HL-60 (cell line): ENCODE measurements at regions not wholly inside any gene's neighbourhood (a gene's known extent, or its start where the extent isn't known, plus 50 kb on each side); places are given as distances from the start of the nearest gene placed in this dataset.

Experiments
- DNase-seq, 2 experiments: peaks; one replicate each; pipeline ENCODE4 v3.0.0-alpha.2; 2010 to 2020; ENCODE audit warnings: low read depth in 1 of 2, low spot score in 1 of 2
- H3K27ac ChIP-seq: fragments of 250-450 bp; sonication (Bioruptor Pico); replicated peaks from 2 replicates; pipeline ENCODE4 v1.5.1; 2020; ENCODE audit warnings: mild to moderate bottlenecking, moderate library complexity
- H3K27me3 ChIP-seq: fragments of 250-450 bp; sonication (Bioruptor Pico); 2 replicates; pipeline ENCODE4 v1.5.1; 2021; ENCODE audit warnings: mild to moderate bottlenecking, moderate library complexity; ENCODE audit not compliant: insufficient read depth, poor library complexity, severe bottlenecking
- H3K4me3 ChIP-seq: replicated peaks from 2 replicates; pipeline ENCODE4 v1.5.1; 2011; ENCODE audit warnings: mild to moderate bottlenecking, control low read depth, low read length; ENCODE audit not compliant: insufficient read depth
- GABPA ChIP-seq: IDR thresholded peaks from 2 replicates; pipeline ENCODE4 v1.6.1; 2012; ENCODE audit warnings: low read depth
- POLR2AphosphoS5 ChIP-seq: IDR thresholded peaks from 2 replicates; pipeline ENCODE4 v1.6.1; 2012; ENCODE audit warnings: low read depth
- SPI1 ChIP-seq: IDR thresholded peaks from 2 replicates; pipeline ENCODE4 v1.6.1; 2012; ENCODE audit warnings: low read depth, mild to moderate bottlenecking, borderline replicate concordance
- TF ChIP-seq, protein P1 (sequence below): IDR thresholded peaks from 2 replicates; pipeline ENCODE4 v1.6.1; 2012; ENCODE audit warnings: low read depth; ENCODE audit not compliant: insufficient replicate concordance
- TF ChIP-seq, protein P2 (sequence below): IDR thresholded peaks from one replicate; pipeline ENCODE4 v1.5.1; 2011; ENCODE audit warnings: low read length, control low read depth, inconsistent platforms; ENCODE audit not compliant: insufficient read depth

DNA sequence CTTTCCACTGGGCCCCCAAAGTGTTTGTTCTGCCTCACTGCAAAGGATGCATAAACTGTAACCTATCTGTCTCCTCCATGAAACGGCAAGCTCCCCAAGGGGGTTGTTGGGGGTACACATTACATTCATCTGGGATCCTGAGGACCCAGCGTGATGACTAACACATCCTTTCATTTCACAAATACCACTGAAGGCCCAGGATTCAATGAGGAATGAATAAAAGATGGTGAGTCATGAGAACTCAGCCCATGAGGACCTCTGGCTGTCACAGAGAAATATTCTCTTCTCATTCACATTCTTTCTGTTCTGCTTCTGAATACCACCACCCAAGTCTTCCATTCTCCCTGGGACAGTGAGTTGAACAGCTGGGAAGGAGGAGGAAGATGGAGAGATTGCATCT, 149.8 kb downstream of the RBFOX3 start:
- TF ChIP-seq, protein P1, sequence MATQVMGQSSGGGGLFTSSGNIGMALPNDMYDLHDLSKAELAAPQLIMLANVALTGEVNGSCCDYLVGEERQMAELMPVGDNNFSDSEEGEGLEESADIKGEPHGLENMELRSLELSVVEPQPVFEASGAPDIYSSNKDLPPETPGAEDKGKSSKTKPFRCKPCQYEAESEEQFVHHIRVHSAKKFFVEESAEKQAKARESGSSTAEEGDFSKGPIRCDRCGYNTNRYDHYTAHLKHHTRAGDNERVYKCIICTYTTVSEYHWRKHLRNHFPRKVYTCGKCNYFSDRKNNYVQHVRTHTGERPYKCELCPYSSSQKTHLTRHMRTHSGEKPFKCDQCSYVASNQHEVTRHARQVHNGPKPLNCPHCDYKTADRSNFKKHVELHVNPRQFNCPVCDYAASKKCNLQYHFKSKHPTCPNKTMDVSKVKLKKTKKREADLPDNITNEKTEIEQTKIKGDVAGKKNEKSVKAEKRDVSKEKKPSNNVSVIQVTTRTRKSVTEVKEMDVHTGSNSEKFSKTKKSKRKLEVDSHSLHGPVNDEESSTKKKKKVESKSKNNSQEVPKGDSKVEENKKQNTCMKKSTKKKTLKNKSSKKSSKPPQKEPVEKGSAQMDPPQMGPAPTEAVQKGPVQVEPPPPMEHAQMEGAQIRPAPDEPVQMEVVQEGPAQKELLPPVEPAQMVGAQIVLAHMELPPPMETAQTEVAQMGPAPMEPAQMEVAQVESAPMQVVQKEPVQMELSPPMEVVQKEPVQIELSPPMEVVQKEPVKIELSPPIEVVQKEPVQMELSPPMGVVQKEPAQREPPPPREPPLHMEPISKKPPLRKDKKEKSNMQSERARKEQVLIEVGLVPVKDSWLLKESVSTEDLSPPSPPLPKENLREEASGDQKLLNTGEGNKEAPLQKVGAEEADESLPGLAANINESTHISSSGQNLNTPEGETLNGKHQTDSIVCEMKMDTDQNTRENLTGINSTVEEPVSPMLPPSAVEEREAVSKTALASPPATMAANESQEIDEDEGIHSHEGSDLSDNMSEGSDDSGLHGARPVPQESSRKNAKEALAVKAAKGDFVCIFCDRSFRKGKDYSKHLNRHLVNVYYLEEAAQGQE = no peak
- TF ChIP-seq, protein P2, sequence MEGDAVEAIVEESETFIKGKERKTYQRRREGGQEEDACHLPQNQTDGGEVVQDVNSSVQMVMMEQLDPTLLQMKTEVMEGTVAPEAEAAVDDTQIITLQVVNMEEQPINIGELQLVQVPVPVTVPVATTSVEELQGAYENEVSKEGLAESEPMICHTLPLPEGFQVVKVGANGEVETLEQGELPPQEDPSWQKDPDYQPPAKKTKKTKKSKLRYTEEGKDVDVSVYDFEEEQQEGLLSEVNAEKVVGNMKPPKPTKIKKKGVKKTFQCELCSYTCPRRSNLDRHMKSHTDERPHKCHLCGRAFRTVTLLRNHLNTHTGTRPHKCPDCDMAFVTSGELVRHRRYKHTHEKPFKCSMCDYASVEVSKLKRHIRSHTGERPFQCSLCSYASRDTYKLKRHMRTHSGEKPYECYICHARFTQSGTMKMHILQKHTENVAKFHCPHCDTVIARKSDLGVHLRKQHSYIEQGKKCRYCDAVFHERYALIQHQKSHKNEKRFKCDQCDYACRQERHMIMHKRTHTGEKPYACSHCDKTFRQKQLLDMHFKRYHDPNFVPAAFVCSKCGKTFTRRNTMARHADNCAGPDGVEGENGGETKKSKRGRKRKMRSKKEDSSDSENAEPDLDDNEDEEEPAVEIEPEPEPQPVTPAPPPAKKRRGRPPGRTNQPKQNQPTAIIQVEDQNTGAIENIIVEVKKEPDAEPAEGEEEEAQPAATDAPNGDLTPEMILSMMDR = no peak
- TF ChIP-seq GABPA (no peak), POLR2AphosphoS5 (no peak), SPI1 (no peak)
- DNase-seq = no peak

DNA sequence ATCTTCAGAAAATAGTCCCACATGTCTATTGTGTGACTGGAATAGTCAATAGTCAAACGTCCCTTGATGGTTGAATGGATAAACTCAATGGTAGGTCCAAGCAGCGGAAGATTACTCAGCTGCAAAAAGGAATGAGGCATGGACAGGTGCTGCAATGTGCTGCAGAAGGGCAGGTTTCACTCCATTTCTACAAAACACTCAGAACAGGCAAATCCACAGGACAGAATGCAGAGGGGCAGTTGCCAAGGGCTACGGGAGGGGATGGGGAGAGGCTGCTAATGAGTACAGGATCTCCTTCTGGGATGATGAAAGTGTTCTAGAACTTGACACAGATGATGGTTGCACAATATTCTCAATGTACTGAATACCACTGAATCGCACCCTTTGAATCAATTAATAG, 151.0 kb downstream of the RBFOX3 start:
- Histone ChIP-seq H3K27ac (no peak overlapping the region), H3K4me3 (no peak overlapping the region), H3K27me3 (no peaks in the 10 kb centered on the region)
- TF ChIP-seq SPI1 (no peak), GABPA (no peak)
- TF ChIP-seq, protein P1 = no peak
- TF ChIP-seq, protein P2 = no peak
- DNase-seq = no peak

More for the DNA sequence above, 149.8 kb downstream of the RBFOX3 start:
- Histone ChIP-seq H3K4me3 (no peak overlapping the region), H3K27me3 (no peaks in the 10 kb centered on the region), H3K27ac (no peak overlapping the region)

DNA sequence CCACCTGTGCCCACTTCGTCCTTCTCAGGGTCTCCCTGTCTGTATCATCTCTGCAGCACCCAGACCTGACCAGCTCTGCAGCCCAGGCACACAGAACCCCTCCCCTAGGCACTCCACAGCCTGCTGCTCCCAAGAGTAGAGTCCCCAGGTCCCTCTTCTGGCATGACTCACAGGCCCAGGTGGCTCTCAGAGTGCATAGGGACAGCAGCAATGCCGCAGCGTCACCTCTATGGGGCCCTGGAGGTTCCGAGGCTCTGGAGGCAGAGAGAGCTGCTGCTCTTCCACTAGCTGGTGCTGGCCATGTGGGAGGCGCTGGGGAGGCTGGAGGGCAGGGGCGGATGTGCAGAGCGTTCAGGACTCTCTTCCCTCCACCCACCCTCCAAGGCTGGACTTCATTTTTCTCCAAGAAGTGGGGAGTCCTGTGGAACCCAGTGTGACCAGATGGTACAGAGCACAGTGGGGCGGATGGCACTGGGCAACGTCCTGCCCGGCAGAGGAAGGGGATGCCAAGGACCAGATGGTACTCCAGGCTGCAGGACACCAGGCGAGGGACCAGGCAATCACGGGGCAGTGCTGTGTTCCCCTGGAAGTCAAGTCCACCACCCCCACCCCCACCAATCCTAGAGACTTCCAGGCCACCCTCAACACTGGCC, 151.7 kb downstream of the RBFOX3 start:
- no peak for DNase-seq
- TF ChIP-seq, protein P2 = no peak
- no peak for TF ChIP-seq POLR2AphosphoS5
- no peak for TF ChIP-seq SPI1
- TF ChIP-seq, protein P1 = no peak
- no peak for TF ChIP-seq GABPA
- no peak overlapping the region for H3K27ac ChIP-seq
- H3K27me3 ChIP-seq = no peaks in the 10 kb centered on the region
- H3K4me3 ChIP-seq = no peak overlapping the region
